ENCODE measurements at regions not wholly inside any gene's neighbourhood (a gene's known extent, or its start where the extent isn't known, plus 50 kb on each side); places are given as distances from the start of the nearest gene placed in this dataset.

- H3K9ac ChIP-seq (ENCODE audit: low read depth in 1 of 2, low read length in 2 of 2): no peak overlapping the region
- no peaks in the 10 kb centered on the region for H3K27me3 ChIP-seq (ENCODE audit: control insufficient read depth in 1 of 2, insufficient read depth in 2 of 2, low read length in 2 of 2)
- no peaks in the 10 kb centered on the region for H3K4me1 ChIP-seq (ENCODE audit: control insufficient read depth in 1 of 2, insufficient read depth in 2 of 2, low read length in 2 of 2)
- no peak overlapping the region for H3K4me3 ChIP-seq (ENCODE audit: low read depth in 1 of 2, low read length in 2 of 2)
- H3K9me3 ChIP-seq (ENCODE audit: control insufficient read depth in 1 of 2, low read length in 2 of 2): no peaks in the 10 kb centered on the region
- H3K27ac ChIP-seq (ENCODE audit: low read depth, low read length): no peak overlapping the region
- H3K36me3 ChIP-seq (ENCODE audit: control insufficient read depth in 1 of 2, insufficient read depth in 2 of 2, low read length in 2 of 2): no peaks in the 10 kb centered on the region
Observed at GRCh38 chr5:8641786-8642505, 773.0 kb downstream of the MTRR start.

GRCh38 chr5:8644377-8644776 lies 775.4 kb downstream of the MTRR start:
- Histone ChIP-seq H3K27ac (ENCODE audit: low read depth, low read length) (no peak overlapping the region), H3K4me1 (ENCODE audit: control insufficient read depth in 1 of 2, insufficient read depth in 2 of 2, low read length in 2 of 2) (no peaks in the 10 kb centered on the region), H3K4me3 (ENCODE audit: low read depth in 1 of 2, low read length in 2 of 2) (no peak overlapping the region), H3K9me3 (ENCODE audit: control insufficient read depth in 1 of 2, low read length in 2 of 2) (no peaks in the 10 kb centered on the region), H3K9ac (ENCODE audit: low read depth in 1 of 2, low read length in 2 of 2) (no peak overlapping the region), H3K36me3 (ENCODE audit: control insufficient read depth in 1 of 2, insufficient read depth in 2 of 2, low read length in 2 of 2) (no peaks in the 10 kb centered on the region), H3K27me3 (ENCODE audit: control insufficient read depth in 1 of 2, insufficient read depth in 2 of 2, low read length in 2 of 2) (no peaks in the 10 kb centered on the region)

- Histone ChIP-seq H3K4me1 (ENCODE audit: control insufficient read depth in 1 of 2, insufficient read depth in 2 of 2, low read length in 2 of 2) (no peaks in the 10 kb centered on the region), H3K36me3 (ENCODE audit: control insufficient read depth in 1 of 2, insufficient read depth in 2 of 2, low read length in 2 of 2) (no peaks in the 10 kb centered on the region), H3K9me3 (ENCODE audit: control insufficient read depth in 1 of 2, low read length in 2 of 2) (no peaks in the 10 kb centered on the region), H3K9ac (ENCODE audit: low read depth in 1 of 2, low read length in 2 of 2) (no peak overlapping the region), H3K27ac (ENCODE audit: low read depth, low read length) (no peak overlapping the region), H3K4me3 (ENCODE audit: low read depth in 1 of 2, low read length in 2 of 2) (no peak overlapping the region), H3K27me3 (ENCODE audit: control insufficient read depth in 1 of 2, insufficient read depth in 2 of 2, low read length in 2 of 2) (no peaks in the 10 kb centered on the region)
Observed at GRCh38 chr5:8647111-8647510, 778.2 kb downstream of the MTRR start.

- Histone ChIP-seq H3K27me3 (ENCODE audit: control insufficient read depth in 1 of 2, insufficient read depth in 2 of 2, low read length in 2 of 2) (no peaks in the 10 kb centered on the region), H3K27ac (ENCODE audit: low read depth, low read length) (no peak overlapping the region), H3K4me1 (ENCODE audit: control insufficient read depth in 1 of 2, insufficient read depth in 2 of 2, low read length in 2 of 2) (no peaks in the 10 kb centered on the region), H3K9ac (ENCODE audit: low read depth in 1 of 2, low read length in 2 of 2) (no peak overlapping the region), H3K4me3 (ENCODE audit: low read depth in 1 of 2, low read length in 2 of 2) (no peak overlapping the region), H3K36me3 (ENCODE audit: control insufficient read depth in 1 of 2, insufficient read depth in 2 of 2, low read length in 2 of 2) (no peaks in the 10 kb centered on the region), H3K9me3 (ENCODE audit: control insufficient read depth in 1 of 2, low read length in 2 of 2) (no peaks in the 10 kb centered on the region)
Observed at GRCh38 chr5:8650186-8650585, 781.2 kb downstream of the MTRR start.

GRCh38 chr5:8660133-8660893 lies 791.4 kb downstream of the MTRR start:
- no peaks in the 10 kb centered on the region for H3K9me3 ChIP-seq (ENCODE audit: control insufficient read depth in 1 of 2, low read length in 2 of 2)
- H3K27ac ChIP-seq (ENCODE audit: low read depth, low read length): no peak overlapping the region
- no peak overlapping the region for H3K9ac ChIP-seq (ENCODE audit: low read depth in 1 of 2, low read length in 2 of 2)
- H3K27me3 ChIP-seq (ENCODE audit: control insufficient read depth in 1 of 2, insufficient read depth in 2 of 2, low read length in 2 of 2): no peaks in the 10 kb centered on the region
- no peaks in the 10 kb centered on the region for H3K36me3 ChIP-seq (ENCODE audit: control insufficient read depth in 1 of 2, insufficient read depth in 2 of 2, low read length in 2 of 2)
- H3K4me1 ChIP-seq (ENCODE audit: control insufficient read depth in 1 of 2, insufficient read depth in 2 of 2, low read length in 2 of 2): no peaks in the 10 kb centered on the region
- no peak overlapping the region for H3K4me3 ChIP-seq (ENCODE audit: low read depth in 1 of 2, low read length in 2 of 2)

- Histone ChIP-seq H3K27me3 (ENCODE audit: control insufficient read depth in 1 of 2, insufficient read depth in 2 of 2, low read length in 2 of 2) (no peaks in the 10 kb centered on the region), H3K4me1 (ENCODE audit: control insufficient read depth in 1 of 2, insufficient read depth in 2 of 2, low read length in 2 of 2) (no peaks in the 10 kb centered on the region), H3K27ac (ENCODE audit: low read depth, low read length) (no peak overlapping the region), H3K36me3 (ENCODE audit: control insufficient read depth in 1 of 2, insufficient read depth in 2 of 2, low read length in 2 of 2) (no peaks in the 10 kb centered on the region), H3K4me3 (ENCODE audit: low read depth in 1 of 2, low read length in 2 of 2) (no peak overlapping the region), H3K9ac (ENCODE audit: low read depth in 1 of 2, low read length in 2 of 2) (no peak overlapping the region), H3K9me3 (ENCODE audit: control insufficient read depth in 1 of 2, low read length in 2 of 2) (no peaks in the 10 kb centered on the region)
Observed at GRCh38 chr5:8663374-8663773, 794.4 kb downstream of the MTRR start.

- no peaks in the 10 kb centered on the region for H3K27me3 ChIP-seq (ENCODE audit: control insufficient read depth in 1 of 2, insufficient read depth in 2 of 2, low read length in 2 of 2)
- H3K4me1 ChIP-seq (ENCODE audit: control insufficient read depth in 1 of 2, insufficient read depth in 2 of 2, low read length in 2 of 2): no peaks in the 10 kb centered on the region
- H3K9me3 ChIP-seq (ENCODE audit: control insufficient read depth in 1 of 2, low read length in 2 of 2): no peaks in the 10 kb centered on the region
- H3K9ac ChIP-seq (ENCODE audit: low read depth in 1 of 2, low read length in 2 of 2): no peak overlapping the region
- H3K36me3 ChIP-seq (ENCODE audit: control insufficient read depth in 1 of 2, insufficient read depth in 2 of 2, low read length in 2 of 2): no peaks in the 10 kb centered on the region
- no peak overlapping the region for H3K27ac ChIP-seq (ENCODE audit: low read depth, low read length)
- no peak overlapping the region for H3K4me3 ChIP-seq (ENCODE audit: low read depth in 1 of 2, low read length in 2 of 2)
Observed at GRCh38 chr5:8675182-8675581, 806.2 kb downstream of the MTRR start.

GRCh38 chr5:8676695-8677094 lies 807.7 kb downstream of the MTRR start:
- H3K27ac ChIP-seq (ENCODE audit: low read depth, low read length): no peak overlapping the region
- no peaks in the 10 kb centered on the region for H3K4me1 ChIP-seq (ENCODE audit: control insufficient read depth in 1 of 2, insufficient read depth in 2 of 2, low read length in 2 of 2)
- H3K9ac ChIP-seq (ENCODE audit: low read depth in 1 of 2, low read length in 2 of 2): no peak overlapping the region
- H3K4me3 ChIP-seq (ENCODE audit: low read depth in 1 of 2, low read length in 2 of 2): no peak overlapping the region
- H3K36me3 ChIP-seq (ENCODE audit: control insufficient read depth in 1 of 2, insufficient read depth in 2 of 2, low read length in 2 of 2): no peaks in the 10 kb centered on the region
- no peaks in the 10 kb centered on the region for H3K9me3 ChIP-seq (ENCODE audit: control insufficient read depth in 1 of 2, low read length in 2 of 2)
- no peaks in the 10 kb centered on the region for H3K27me3 ChIP-seq (ENCODE audit: control insufficient read depth in 1 of 2, insufficient read depth in 2 of 2, low read length in 2 of 2)

GRCh38 chr5:8682381-8682780 lies 813.4 kb downstream of the MTRR start:
- Histone ChIP-seq H3K4me1 (ENCODE audit: control insufficient read depth in 1 of 2, insufficient read depth in 2 of 2, low read length in 2 of 2) (no peaks in the 10 kb centered on the region), H3K36me3 (ENCODE audit: control insufficient read depth in 1 of 2, insufficient read depth in 2 of 2, low read length in 2 of 2) (no peaks in the 10 kb centered on the region), H3K9ac (ENCODE audit: low read depth in 1 of 2, low read length in 2 of 2) (no peak overlapping the region), H3K27ac (ENCODE audit: low read depth, low read length) (no peak overlapping the region), H3K27me3 (ENCODE audit: control insufficient read depth in 1 of 2, insufficient read depth in 2 of 2, low read length in 2 of 2) (no peaks in the 10 kb centered on the region), H3K4me3 (ENCODE audit: low read depth in 1 of 2, low read length in 2 of 2) (no peak overlapping the region), H3K9me3 (ENCODE audit: control insufficient read depth in 1 of 2, low read length in 2 of 2) (no peaks in the 10 kb centered on the region)

GRCh38 chr5:8683496-8683895 lies 814.5 kb downstream of the MTRR start:
- Histone ChIP-seq H3K4me3 (ENCODE audit: low read depth in 1 of 2, low read length in 2 of 2) (no peak overlapping the region), H3K9me3 (ENCODE audit: control insufficient read depth in 1 of 2, low read length in 2 of 2) (no peaks in the 10 kb centered on the region), H3K4me1 (ENCODE audit: control insufficient read depth in 1 of 2, insufficient read depth in 2 of 2, low read length in 2 of 2) (no peaks in the 10 kb centered on the region), H3K9ac (ENCODE audit: low read depth in 1 of 2, low read length in 2 of 2) (no peak overlapping the region), H3K27ac (ENCODE audit: low read depth, low read length) (no peak overlapping the region), H3K36me3 (ENCODE audit: control insufficient read depth in 1 of 2, insufficient read depth in 2 of 2, low read length in 2 of 2) (no peaks in the 10 kb centered on the region), H3K27me3 (ENCODE audit: control insufficient read depth in 1 of 2, insufficient read depth in 2 of 2, low read length in 2 of 2) (no peaks in the 10 kb centered on the region)

Measured in duodenal mucosa (tissue), 2 donors.